NT2/D1 (cell line): ENCODE measurements at regions not wholly inside any gene's neighbourhood (a gene's known extent, or its start where the extent isn't known, plus 50 kb on each side); places are given as distances from the start of the nearest gene placed in this dataset.

ENCODE experiments used
- YY1 ChIP-seq: IDR thresholded peaks from 2 replicates; pipeline ENCODE4 v1.6.1; 2011; ENCODE audit not compliant: insufficient read length, insufficient read depth
- ZNF274 ChIP-seq: IDR thresholded peaks from 2 replicates; pipeline ENCODE4 v1.6.1; 2011; ENCODE audit warnings: mild to moderate bottlenecking, low read depth, low read length

DNA sequence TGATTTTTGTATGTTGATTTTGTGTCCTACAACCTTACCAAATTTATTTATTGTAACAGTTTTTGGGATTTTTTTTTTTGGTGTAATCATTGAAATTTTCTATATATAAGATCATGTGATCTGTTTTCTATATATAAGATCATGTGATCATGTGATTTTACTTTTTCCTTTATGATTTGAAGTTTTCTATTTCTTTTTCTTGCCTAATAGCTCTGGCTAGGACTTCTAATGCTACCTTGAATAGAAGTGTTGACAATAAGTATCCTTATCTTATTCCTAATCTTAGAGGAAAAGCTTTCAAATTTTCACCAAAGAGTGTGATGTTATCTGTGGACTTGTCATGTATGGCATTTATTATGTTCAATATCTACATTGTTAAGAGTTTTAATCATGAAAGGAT, 69.7 kb downstream of the TNFAIP3 start:
- no peak for TF ChIP-seq ZNF274
- TF ChIP-seq YY1: no peak
